GM23248 (cell line): ENCODE measurements at regions not wholly inside any gene's neighbourhood (a gene's known extent, or its start where the extent isn't known, plus 50 kb on each side); places are given as distances from the start of the nearest gene placed in this dataset.

Source experiments
- DNase-seq: peaks from one replicate; pipeline ENCODE4 v3.0.0-alpha.2; 2015
- H2AFZ ChIP-seq: fragments of 200-600 bp; sonication (generic); 2 replicates; pipeline ENCODE4 v1.6.1; 2016; ENCODE audit warnings: antibody characterized with exemption
- H3F3A ChIP-seq: fragments of 200-600 bp; sonication (generic); 2 replicates; pipeline ENCODE4 v1.6.1; 2016; ENCODE audit warnings: mild to moderate bottlenecking, antibody characterized with exemption, mixed run types; ENCODE audit not compliant: insufficient read depth
- H3K27ac ChIP-seq: fragments of 200-600 bp; sonication (generic); 2 replicates; pipeline ENCODE4 v1.5.1; 2016; ENCODE audit warnings: mild to moderate bottlenecking
- H3K27me3 ChIP-seq: fragments of 200-600 bp; sonication (generic); replicated peaks from 2 replicates; pipeline ENCODE4 v1.6.1; 2016; ENCODE audit warnings: mild to moderate bottlenecking; ENCODE audit not compliant: insufficient read depth
- H3K36me3 ChIP-seq: fragments of 200-600 bp; sonication (generic); 2 replicates; pipeline ENCODE4 v1.6.1; 2016; ENCODE audit warnings: low read depth, mild to moderate bottlenecking
- H3K4me1 ChIP-seq: fragments of 200-600 bp; sonication (generic); 2 replicates; pipeline ENCODE4 v1.6.1; 2016; ENCODE audit warnings: mild to moderate bottlenecking; ENCODE audit not compliant: insufficient read depth
- H3K4me2 ChIP-seq: fragments of 200-600 bp; sonication (generic); one replicate; pipeline ENCODE4 v1.6.1; 2016; ENCODE audit warnings: mild to moderate bottlenecking; ENCODE audit not compliant: unreplicated experiment
- H3K4me3 ChIP-seq: fragments of 200-600 bp; sonication (generic); 2 replicates; pipeline ENCODE4 v1.5.1; 2016; ENCODE audit warnings: mild to moderate bottlenecking
- H3K79me2 ChIP-seq: fragments of 200-600 bp; sonication (generic); 2 replicates; pipeline ENCODE4 v1.6.1; 2016; ENCODE audit warnings: mild to moderate bottlenecking; ENCODE audit not compliant: insufficient read depth
- H3K9ac ChIP-seq: fragments of 200-600 bp; sonication (generic); 2 replicates; pipeline ENCODE4 v1.6.1; 2016; ENCODE audit warnings: mild to moderate bottlenecking
- H3K9me2 ChIP-seq: fragments of 200-600 bp; sonication (generic); 2 replicates; pipeline ENCODE4 v1.6.1; 2016; ENCODE audit warnings: mixed run types, mild to moderate bottlenecking, moderate library complexity; ENCODE audit not compliant: insufficient read depth
- H3K9me3 ChIP-seq: fragments of 200-600 bp; sonication (generic); one replicate; pipeline ENCODE4 v1.6.1; 2017; ENCODE audit warnings: low read depth
- H4K20me1 ChIP-seq: fragments of 200-600 bp; sonication (generic); 2 replicates; pipeline ENCODE4 v1.6.0; 2016; ENCODE audit not compliant: insufficient read depth
- EZH2 ChIP-seq: fragments of 200-600 bp; sonication (generic); IDR thresholded peaks from 2 replicates; pipeline ENCODE4 v1.6.1; 2018; ENCODE audit warnings: antibody characterized with exemption, mild to moderate bottlenecking; ENCODE audit not compliant: insufficient read depth, poor library complexity, severe bottlenecking
- EZH2phosphoT487 ChIP-seq: fragments of 200-600 bp; sonication (generic); IDR thresholded peaks from 2 replicates; pipeline ENCODE4 v1.6.1; 2018; ENCODE audit warnings: antibody characterized with exemption, moderate library complexity, mild to moderate bottlenecking, low read depth; ENCODE audit not compliant: insufficient read depth
- WGBS, 2 experiments: methylation state at CpG; one replicate each; pipeline ENCODE4 v1.1.6; 2015 to 2017; ENCODE audit warnings: low lambda C conversion rate in 2 of 2, low coverage in 1 of 2; ENCODE audit errors: missing lambda C conversion rate in 2 of 2; 5-methylcytosine and 5-hydroxymethylcytosine counted together
- in situ Hi-C: fragments of 300-500 bp; cut with MboI; formaldehyde crosslinking; loops from 2 replicates; pipeline ENCODE4 v1.15.0; 2020

DNA sequence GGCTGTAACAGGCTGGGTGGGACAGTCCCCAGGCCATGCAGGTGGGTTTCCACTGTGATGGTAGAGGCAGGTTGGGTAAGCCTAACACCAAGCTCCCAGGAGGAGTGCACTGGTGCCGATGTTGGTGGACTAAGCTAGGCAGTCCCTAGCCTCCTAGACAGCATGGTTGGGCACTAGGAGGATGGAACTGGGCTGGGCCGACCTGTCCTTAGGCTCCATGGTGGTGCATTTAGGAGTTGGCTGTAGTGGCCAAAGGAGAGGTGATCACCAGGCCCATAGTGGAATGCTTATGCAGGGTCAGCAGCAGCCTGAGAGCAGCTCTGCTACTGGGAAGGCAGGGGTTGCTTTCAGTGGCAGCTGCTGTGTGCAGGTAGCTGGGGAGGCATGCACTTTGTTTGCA is 247.7 kb upstream of the CNTNAP2 start:
- Histone ChIP-seq H2AFZ (no peak overlapping the region), H3K9ac (no peak overlapping the region), H3K27ac (no peak overlapping the region), H3K4me2 (no peak overlapping the region), H3K9me3 (peaks cover 4% of the 10 kb centered on the region), H3K79me2 (no peaks in the 10 kb centered on the region), H3K4me1 (no peaks in the 10 kb centered on the region), H3K9me2 (no peaks in the 10 kb centered on the region), H3F3A (no peaks in the 10 kb centered on the region), H3K36me3 (no peaks in the 10 kb centered on the region), H4K20me1 (no peaks in the 10 kb centered on the region), H3K27me3 (no peaks in the 10 kb centered on the region), H3K4me3 (no peak overlapping the region)
- in situ Hi-C loops: no loop called here
- TF ChIP-seq EZH2 (no peak), EZH2phosphoT487 (no peak)
- WGBS, 2 experiments: 28 to 31% methylated on average over 2 of the region's 2 CpGs
- DNase-seq: no peak

DNA sequence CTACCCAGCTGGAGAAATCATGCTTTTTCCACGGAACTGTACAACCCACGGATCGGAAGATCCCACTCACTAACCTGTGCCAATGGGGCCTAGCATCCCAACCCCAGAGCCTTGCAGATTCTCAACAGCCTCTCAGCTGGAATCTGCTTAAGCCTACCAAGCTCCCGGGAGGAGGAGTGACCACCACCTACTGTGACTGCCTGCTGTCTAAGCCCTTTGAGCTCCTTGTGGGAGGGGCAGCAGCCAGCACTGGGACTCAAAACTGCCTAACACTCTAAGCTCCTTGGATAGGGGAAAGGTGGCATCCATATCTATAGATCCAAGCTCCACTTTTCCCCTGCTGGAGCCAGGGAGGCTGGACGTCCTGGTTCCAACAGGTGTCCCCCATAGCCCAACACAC is 254.4 kb upstream of the CNTNAP2 start:
- Histone ChIP-seq H3K79me2 (no peaks in the 10 kb centered on the region), H3K27me3 (no peaks in the 10 kb centered on the region), H4K20me1 (no peaks in the 10 kb centered on the region), H3K4me1 (no peaks in the 10 kb centered on the region), H3K4me2 (no peak overlapping the region), H3K4me3 (no peak overlapping the region), H3K9me2 (no peaks in the 10 kb centered on the region), H3F3A (no peaks in the 10 kb centered on the region), H2AFZ (no peak overlapping the region), H3K36me3 (no peaks in the 10 kb centered on the region), H3K27ac (no peak overlapping the region), H3K9ac (no peak overlapping the region), H3K9me3 (peaks cover under 1% of the 10 kb centered on the region)
- in situ Hi-C loops: no loop called here
- TF ChIP-seq EZH2phosphoT487 (no peak), EZH2 (no peak)
- WGBS, 2 experiments: 34 to 37% methylated on average over 5 of the region's 5 CpGs
- DNase-seq: no peak

DNA sequence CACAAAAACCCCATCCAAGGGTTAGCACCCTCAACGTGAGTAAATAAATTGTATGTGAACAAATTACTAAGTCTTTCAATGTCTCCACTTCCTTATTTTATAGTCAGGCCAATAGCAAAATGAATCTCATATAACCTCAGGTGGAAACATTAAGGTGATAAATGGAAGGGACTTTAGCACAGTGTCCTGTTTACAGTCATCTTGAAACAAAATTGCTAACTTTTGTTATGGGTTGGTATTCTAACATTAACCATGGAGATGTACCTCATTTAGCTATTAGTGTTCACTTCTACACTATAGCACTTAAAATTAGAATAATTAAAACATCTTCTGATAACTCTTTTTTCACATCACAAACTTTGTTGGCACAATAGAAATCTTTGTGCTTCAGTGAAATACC is 255.8 kb upstream of the CNTNAP2 start:
- no peaks in the 10 kb centered on the region for H3K36me3 ChIP-seq
- no peak overlapping the region for H3K4me3 ChIP-seq
- in situ Hi-C loops: no loop called here
- no peaks in the 10 kb centered on the region for H3K27me3 ChIP-seq
- no peak for DNase-seq
- H3F3A ChIP-seq: no peaks in the 10 kb centered on the region
- 13 to 14% methylated on average over 1 of the region's 1 CpG for WGBS, 2 experiments
- H3K4me1 ChIP-seq: no peaks in the 10 kb centered on the region
- H4K20me1 ChIP-seq: no peaks in the 10 kb centered on the region
- H2AFZ ChIP-seq: no peak overlapping the region
- no peak overlapping the region for H3K9ac ChIP-seq
- H3K9me3 ChIP-seq: no peaks in the 10 kb centered on the region
- TF ChIP-seq EZH2phosphoT487: no peak
- TF ChIP-seq EZH2: no peak
- H3K9me2 ChIP-seq: no peaks in the 10 kb centered on the region
- H3K4me2 ChIP-seq: no peak overlapping the region
- H3K27ac ChIP-seq: no peak overlapping the region
- H3K79me2 ChIP-seq: no peaks in the 10 kb centered on the region

DNA sequence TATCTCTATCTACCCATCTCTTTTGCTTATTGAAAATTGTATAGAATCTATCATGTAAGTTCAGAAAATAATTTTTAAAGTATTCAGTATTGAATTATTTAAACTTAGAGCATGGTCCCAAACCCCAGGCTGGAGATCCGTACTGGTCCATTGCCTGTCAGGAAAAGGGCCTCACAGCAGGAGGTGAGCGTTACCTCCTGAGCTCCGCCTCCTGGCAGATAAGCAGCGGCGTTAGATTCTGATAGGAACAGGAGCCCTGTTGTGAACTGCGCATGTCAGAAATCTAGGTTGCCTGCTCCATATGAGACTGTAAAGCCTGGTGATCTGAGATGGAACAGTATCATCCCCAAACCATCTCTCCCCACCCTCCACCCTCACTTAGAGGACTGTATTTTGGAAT is 266.0 kb upstream of the CNTNAP2 start:
- Histone ChIP-seq H2AFZ (no peak overlapping the region), H3K36me3 (no peaks in the 10 kb centered on the region), H3K4me2 (no peak overlapping the region), H3K9ac (no peak overlapping the region), H3K79me2 (no peaks in the 10 kb centered on the region), H3F3A (no peaks in the 10 kb centered on the region), H4K20me1 (no peaks in the 10 kb centered on the region), H3K9me2 (no peaks in the 10 kb centered on the region), H3K4me1 (no peaks in the 10 kb centered on the region), H3K27me3 (no peaks in the 10 kb centered on the region), H3K27ac (no peak overlapping the region), H3K4me3 (no peak overlapping the region), H3K9me3 (peaks cover 4% of the 10 kb centered on the region)
- 15 to 23% methylated on average over 6 of the region's 6 CpGs for WGBS, 2 experiments
- in situ Hi-C loops: no loop called here
- DNase-seq: no peak
- no peak for TF ChIP-seq EZH2phosphoT487
- no peak for TF ChIP-seq EZH2

DNA sequence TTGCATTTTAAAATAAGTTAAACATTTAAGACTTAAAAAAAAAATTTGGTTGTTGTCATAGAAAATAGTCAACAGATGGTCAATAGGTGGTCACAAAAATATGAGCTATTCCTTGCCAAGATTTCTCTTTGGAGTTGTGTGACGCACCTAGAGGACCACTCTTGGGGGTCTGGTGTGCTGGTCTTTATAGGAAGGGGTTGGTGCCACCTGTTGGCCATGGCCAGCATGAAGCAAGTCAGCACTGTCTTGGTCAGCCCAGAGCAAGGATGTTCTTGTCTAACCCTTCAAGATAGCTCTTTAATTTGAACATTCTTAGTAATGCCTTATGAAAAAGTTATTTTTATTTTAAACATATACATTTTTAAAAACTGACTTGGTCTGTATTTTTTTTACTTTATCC is 267.9 kb upstream of the CNTNAP2 start:
- no peak for TF ChIP-seq EZH2phosphoT487
- TF ChIP-seq EZH2: no peak
- no peak overlapping the region for H3K4me3 ChIP-seq
- DNase-seq: no peak

More for the DNA sequence above, 267.9 kb upstream of the CNTNAP2 start:
- no peaks in the 10 kb centered on the region for H3F3A ChIP-seq
- H3K9me2 ChIP-seq: no peaks in the 10 kb centered on the region
- in situ Hi-C loops: no loop called here
- no peaks in the 10 kb centered on the region for H3K27me3 ChIP-seq
- no peak overlapping the region for H3K4me2 ChIP-seq
- no peak overlapping the region for H2AFZ ChIP-seq
- H3K4me1 ChIP-seq: no peaks in the 10 kb centered on the region
- no peak overlapping the region for H3K9ac ChIP-seq
- H3K36me3 ChIP-seq: no peaks in the 10 kb centered on the region
- WGBS, 2 experiments: 3 to 13% methylated on average over 1 of the region's 1 CpG
- no peaks in the 10 kb centered on the region for H4K20me1 ChIP-seq
- peaks cover 4% of the 10 kb centered on the region for H3K9me3 ChIP-seq
- no peaks in the 10 kb centered on the region for H3K79me2 ChIP-seq
- H3K27ac ChIP-seq: no peak overlapping the region
